SU-DHL-6 (cell line): ENCODE measurements at regions not wholly inside any gene's neighbourhood (a gene's known extent, or its start where the extent isn't known, plus 50 kb on each side); places are given as distances from the start of the nearest gene placed in this dataset.

Experiments used
- H2AFZ ChIP-seq: fragments of 200-600 bp; sonication (generic); 2 replicates; pipeline ENCODE4 v1.6.1; 2014; ENCODE audit warnings: low read depth, mild to moderate bottlenecking, moderate library complexity, mixed read lengths, antibody characterized with exemption, low read length; ENCODE audit not compliant: severe bottlenecking
- H3F3A ChIP-seq: fragments of 200-600 bp; shearing (Covaris generic); 2 replicates; pipeline ENCODE4 v1.6.0; 2016; ENCODE audit warnings: antibody characterized with exemption, mild to moderate bottlenecking; ENCODE audit not compliant: insufficient read depth
- H3K27ac ChIP-seq: fragments of 200-600 bp; sonication (generic); 2 replicates; pipeline ENCODE4 v1.5.1; 2016; ENCODE audit warnings: low read depth, mild to moderate bottlenecking, low read length, moderate library complexity, mixed read lengths
- H3K27me3 ChIP-seq: fragments of 200-600 bp; sonication (generic), shearing (Covaris generic); 2 replicates; pipeline ENCODE4 v1.6.0; 2014; ENCODE audit warnings: mild to moderate bottlenecking, low read length
- H3K36me3 ChIP-seq: fragments of 200-600 bp; sonication (generic); 2 replicates; pipeline ENCODE4 v1.6.1; 2014; ENCODE audit warnings: mild to moderate bottlenecking, low read length, mixed read lengths
- H3K4me2 ChIP-seq: fragments of 300-600, 200-600 bp; shearing (Covaris generic), sonication (generic); 2 replicates; pipeline ENCODE4 v1.6.0; 2014; ENCODE audit warnings: low read length, low read depth, mild to moderate bottlenecking; ENCODE audit not compliant: poor library complexity, severe bottlenecking
- H3K4me3 ChIP-seq: fragments of 200-600 bp; sonication (generic); 2 replicates; pipeline ENCODE4 v1.5.1; 2014; ENCODE audit warnings: antibody characterized with exemption, low read length, mild to moderate bottlenecking, mixed read lengths; ENCODE audit not compliant: insufficient read depth, poor library complexity, severe bottlenecking
- H3K79me2 ChIP-seq: fragments of 200-600 bp; sonication (generic); 2 replicates; pipeline ENCODE4 v1.6.1; 2014; ENCODE audit warnings: mild to moderate bottlenecking, low read length, moderate library complexity; ENCODE audit not compliant: insufficient read depth
- H3K9ac ChIP-seq: fragments of 200-600 bp; sonication (generic); 2 replicates; pipeline ENCODE4 v1.7.0; 2014; ENCODE audit warnings: mild to moderate bottlenecking, low read length
- H3K9me2 ChIP-seq: fragments of 200-600 bp; sonication (generic); replicated peaks from 2 replicates; pipeline ENCODE4 v1.6.1; 2014; ENCODE audit warnings: low read length; ENCODE audit not compliant: insufficient read depth
- H3K9me3 ChIP-seq: fragments of 200-600 bp; sonication (generic); 2 replicates; pipeline ENCODE4 v1.6.1; 2014; ENCODE audit warnings: low read length, mixed read lengths; ENCODE audit not compliant: insufficient read depth
- H4K20me1 ChIP-seq: fragments of 200-600 bp; sonication (generic); 2 replicates; pipeline ENCODE4 v1.6.1; 2014; ENCODE audit warnings: low read depth, mild to moderate bottlenecking, antibody characterized with exemption, low read length, moderate library complexity, mixed read lengths
- CTCF ChIP-seq: fragments of 200-600 bp; sonication (generic); IDR thresholded peaks from one replicate; pipeline ENCODE4 v1.5.1; 2017; ENCODE audit warnings: antibody characterized with exemption, mild to moderate bottlenecking, low read length, moderate library complexity; ENCODE audit not compliant: insufficient read depth, poor library complexity, severe bottlenecking
- EZH2phosphoT487 ChIP-seq: fragments of 200-600 bp; sonication (generic), shearing (Covaris generic); conservative IDR thresholded peaks from 2 replicates; pipeline ENCODE4 v1.6.1; 2018; ENCODE audit warnings: mild to moderate bottlenecking, antibody characterized with exemption, low read length, moderate library complexity, mixed read lengths

- H3K9me2 ChIP-seq = no peaks in the 10 kb centered on the region
- H4K20me1 ChIP-seq = no peaks in the 10 kb centered on the region
- H3K4me2 ChIP-seq = no peak overlapping the region
- no peak overlapping the region for H2AFZ ChIP-seq
- H3K9ac ChIP-seq = no peak overlapping the region
- no peak overlapping the region for H3K27ac ChIP-seq
- no peaks in the 10 kb centered on the region for H3K9me3 ChIP-seq
- H3K4me3 ChIP-seq = no peak overlapping the region
- no peaks in the 10 kb centered on the region for H3K79me2 ChIP-seq
- TF ChIP-seq EZH2phosphoT487 = no peak
- no peak for TF ChIP-seq CTCF
- H3F3A ChIP-seq = no peaks in the 10 kb centered on the region
- no peaks in the 10 kb centered on the region; the same call in 1 of the 2 replicates for H3K27me3 ChIP-seq
- H3K36me3 ChIP-seq = no peaks in the 10 kb centered on the region
These were observed 538.8 kb downstream of the MATN1 start for GRCh38 chr1:30184393-30185141.

GRCh38 chr1:30183895-30184294 is 539.5 kb downstream of the MATN1 start:
- H3K9me2 ChIP-seq = no peaks in the 10 kb centered on the region
- H3K27ac ChIP-seq = no peak overlapping the region
- no peak overlapping the region for H3K9ac ChIP-seq
- no peaks in the 10 kb centered on the region for H4K20me1 ChIP-seq
- H3F3A ChIP-seq = no peaks in the 10 kb centered on the region
- no peaks in the 10 kb centered on the region; the same call in 1 of the 2 replicates for H3K27me3 ChIP-seq
- TF ChIP-seq CTCF (no peak), EZH2phosphoT487 (no peak)
- H3K4me3 ChIP-seq = no peak overlapping the region
- H3K36me3 ChIP-seq = no peaks in the 10 kb centered on the region
- no peaks in the 10 kb centered on the region for H3K9me3 ChIP-seq
- no peak overlapping the region for H2AFZ ChIP-seq
- no peak overlapping the region for H3K4me2 ChIP-seq
- no peaks in the 10 kb centered on the region for H3K79me2 ChIP-seq

- no peaks in the 10 kb centered on the region for H4K20me1 ChIP-seq
- H2AFZ ChIP-seq = no peak overlapping the region
- H3K4me3 ChIP-seq = no peak overlapping the region
- H3K36me3 ChIP-seq = no peaks in the 10 kb centered on the region
- H3F3A ChIP-seq = no peaks in the 10 kb centered on the region
- no peaks in the 10 kb centered on the region for H3K9me3 ChIP-seq
- TF ChIP-seq EZH2phosphoT487 (no peak), CTCF (no peak)
- no peak overlapping the region for H3K9ac ChIP-seq
- no peaks in the 10 kb centered on the region for H3K9me2 ChIP-seq
- no peak overlapping the region for H3K4me2 ChIP-seq
- H3K27ac ChIP-seq = no peak overlapping the region
- H3K79me2 ChIP-seq = no peaks in the 10 kb centered on the region
- no peaks in the 10 kb centered on the region; the same call in 1 of the 2 replicates for H3K27me3 ChIP-seq
These were observed 540.4 kb downstream of the MATN1 start for GRCh38 chr1:30183006-30183405.
